Fibroblast of peridontal ligament (primary cell): ENCODE measurements at regions not wholly inside any gene's neighbourhood (a gene's known extent, or its start where the extent isn't known, plus 50 kb on each side); places are given as distances from the start of the nearest gene placed in this dataset.
"Not testable (repeated sequence)": the region's sequence is repeated elsewhere in the genome, so short reads cannot be mapped to it uniquely, and the experiment has no call there.

ENCODE experiments used
- DNase-seq: peaks from one replicate; pipeline ENCODE4 v3.0.0-alpha.2; 2010; ENCODE audit errors: extremely low read depth

- no peak for DNase-seq
Measured at GRCh38 chr6:68575765-68576439, 59.2 kb upstream of the ADGRB3 start.

GRCh38 chr6:68572975-68573374 lies 62.1 kb upstream of the ADGRB3 start:
- no peak for DNase-seq

- DNase-seq = no peak
Measured at GRCh38 chr6:68572525-68572924, 62.6 kb upstream of the ADGRB3 start.

- DNase-seq = no peak
Measured at GRCh38 chr6:68559716-68560115, 75.4 kb upstream of the ADGRB3 start.

GRCh38 chr6:68559070-68559469 lies 76.0 kb upstream of the ADGRB3 start:
- DNase-seq = no peak

GRCh38 chr6:68546620-68547019 lies 88.5 kb upstream of the ADGRB3 start:
- no peak for DNase-seq

- DNase-seq = no peak
Measured at GRCh38 chr6:68544450-68544849, 90.6 kb upstream of the ADGRB3 start.

GRCh38 chr6:68533339-68533795 lies 101.7 kb upstream of the ADGRB3 start:
- no peak for DNase-seq

GRCh38 chr6:68527691-68528090 lies 107.4 kb upstream of the ADGRB3 start:
- DNase-seq = no peak

GRCh38 chr6:68506911-68507310 lies 128.2 kb upstream of the ADGRB3 start:
- no peak for DNase-seq

- no peak for DNase-seq
Measured at GRCh38 chr6:68502946-68503345, 132.1 kb upstream of the ADGRB3 start.

GRCh38 chr6:68497927-68498326 lies 137.2 kb upstream of the ADGRB3 start:
- DNase-seq = no peak

GRCh38 chr6:68494880-68495279 lies 140.2 kb upstream of the ADGRB3 start:
- not testable (repeated sequence) for DNase-seq

- DNase-seq = no peak
Measured at GRCh38 chr6:68476611-68477010, 158.5 kb upstream of the ADGRB3 start.

GRCh38 chr6:68473433-68474210 lies 161.5 kb upstream of the ADGRB3 start:
- DNase-seq = no peak

GRCh38 chr6:68468244-68468884 lies 166.7 kb upstream of the ADGRB3 start:
- no peak for DNase-seq

GRCh38 chr6:68458447-68458846 lies 176.6 kb upstream of the ADGRB3 start:
- no peak for DNase-seq

GRCh38 chr6:68447112-68447511 lies 188.0 kb upstream of the ADGRB3 start:
- no peak for DNase-seq

- no peak for DNase-seq
Measured at GRCh38 chr6:68445926-68446325, 189.2 kb upstream of the ADGRB3 start.

- DNase-seq = no peak
Measured at GRCh38 chr6:68443704-68444103, 191.4 kb upstream of the ADGRB3 start.

GRCh38 chr6:68427630-68428029 lies 207.5 kb upstream of the ADGRB3 start:
- no peak for DNase-seq

GRCh38 chr6:68410021-68410420 lies 225.1 kb upstream of the ADGRB3 start:
- no peak for DNase-seq

GRCh38 chr6:68400396-68400795 lies 234.7 kb upstream of the ADGRB3 start:
- no peak for DNase-seq
